ENCODE measurements at regions not wholly inside any gene's neighbourhood (a gene's known extent, or its start where the extent isn't known, plus 50 kb on each side); places are given as distances from the start of the nearest gene placed in this dataset.

DNA sequence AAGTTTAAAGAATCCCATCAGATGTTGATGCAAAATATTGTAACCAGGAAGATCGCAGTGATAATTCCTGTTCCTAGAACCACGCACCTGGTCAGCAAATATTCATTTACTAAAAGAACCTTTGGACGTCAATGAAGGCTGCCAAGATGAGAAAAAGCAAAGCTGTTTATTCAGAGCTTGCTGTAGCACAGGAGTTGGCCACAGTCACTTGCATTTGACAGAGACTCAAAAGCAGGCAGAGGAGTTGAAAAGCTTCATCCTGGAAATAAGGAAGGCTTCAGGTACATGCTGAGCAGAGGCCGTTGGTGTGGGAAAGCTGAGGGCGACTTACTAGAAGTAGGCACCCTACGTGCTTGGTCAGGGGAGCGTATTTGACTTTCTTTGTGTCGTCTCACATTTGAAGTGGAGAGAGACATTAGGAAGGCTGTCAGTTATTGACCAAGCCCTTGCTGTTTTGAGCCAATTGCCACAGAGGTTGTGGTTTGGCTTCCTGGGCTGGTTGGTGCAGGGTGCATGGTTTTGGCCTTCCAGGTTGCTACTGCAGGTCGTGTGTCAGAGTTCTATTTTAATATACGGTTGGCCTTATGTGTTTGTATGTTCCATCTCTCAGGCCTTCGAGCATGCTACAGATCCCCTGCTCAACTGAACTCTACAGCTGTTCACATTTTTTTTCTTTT, 289.6 kb downstream of the METTL4 start:
- no peak for DNase-seq

DNA sequence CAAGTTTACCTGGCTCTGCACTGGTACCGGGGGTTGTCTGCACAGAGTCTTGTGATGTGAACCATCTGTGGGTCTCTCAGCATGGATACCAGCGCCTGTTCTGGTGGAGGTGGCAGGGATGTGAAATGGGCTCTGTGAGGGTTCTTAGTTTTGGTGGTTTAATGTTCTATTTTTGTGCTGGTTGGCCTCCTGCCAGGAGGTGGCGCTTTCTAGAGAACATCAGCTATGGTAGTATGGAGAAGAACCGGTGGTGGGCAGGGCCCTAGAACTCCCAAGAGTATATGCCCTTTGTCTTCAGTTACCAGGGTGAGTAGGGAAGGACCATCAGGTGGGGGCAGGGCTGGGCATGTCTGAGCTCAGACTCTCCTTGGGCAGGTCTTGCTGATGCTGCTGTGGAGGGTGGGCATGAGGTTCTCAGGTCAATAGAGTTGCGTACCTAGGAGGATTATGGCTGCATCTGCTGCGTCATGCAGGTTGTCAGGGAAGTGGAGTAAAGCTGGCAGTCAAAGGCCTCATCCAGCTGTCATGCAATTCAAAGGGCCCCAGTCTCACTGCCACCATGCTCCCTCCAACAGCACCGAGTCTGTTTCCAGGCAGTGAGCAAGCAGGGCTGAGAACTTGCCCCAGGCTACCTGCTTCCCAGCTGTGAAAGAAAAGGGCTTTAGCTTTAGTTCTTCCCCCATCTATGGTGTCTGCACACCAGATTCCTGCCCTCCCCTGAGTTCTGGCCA, 278.0 kb downstream of the METTL4 start:
- no peak for DNase-seq

DNA sequence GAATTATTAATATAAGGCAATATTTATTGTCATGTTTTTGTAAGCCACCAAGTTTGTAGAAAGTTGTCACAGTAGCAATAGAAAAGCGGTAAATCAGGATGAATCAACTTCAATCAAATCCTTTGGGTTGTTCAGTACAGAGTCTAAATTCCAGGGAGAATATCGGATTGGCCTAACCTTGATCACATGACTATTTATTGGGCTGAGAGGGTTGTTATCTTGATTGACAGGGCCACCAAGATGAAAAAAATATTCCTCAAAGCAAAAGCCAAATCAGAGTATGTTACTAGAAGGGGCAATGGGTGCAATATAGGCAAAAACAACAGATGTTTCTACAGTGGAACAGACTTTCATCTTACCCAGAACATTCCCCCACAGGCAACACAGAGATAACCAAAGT, 270.0 kb downstream of the METTL4 start:
- no peak for DNase-seq

DNA sequence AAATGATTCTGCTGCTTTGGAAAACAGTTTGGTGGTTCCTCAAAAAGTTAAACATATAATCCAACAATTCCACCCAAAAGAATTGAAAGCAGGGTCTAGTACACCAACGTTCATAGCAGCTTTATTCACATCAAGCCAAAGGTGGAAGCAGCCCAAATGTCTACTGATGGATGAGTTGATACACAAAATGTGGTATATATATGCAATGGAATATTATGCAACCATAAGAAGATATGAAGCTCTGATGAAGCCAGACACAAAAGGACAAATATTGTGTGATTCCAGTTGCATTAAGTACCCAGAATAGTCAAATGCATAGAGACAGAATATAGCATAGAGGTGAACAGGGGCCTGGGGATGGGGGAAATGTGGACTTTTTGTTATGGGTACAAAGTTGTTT, 269.3 kb downstream of the METTL4 start:
- no peak for DNase-seq

DNA sequence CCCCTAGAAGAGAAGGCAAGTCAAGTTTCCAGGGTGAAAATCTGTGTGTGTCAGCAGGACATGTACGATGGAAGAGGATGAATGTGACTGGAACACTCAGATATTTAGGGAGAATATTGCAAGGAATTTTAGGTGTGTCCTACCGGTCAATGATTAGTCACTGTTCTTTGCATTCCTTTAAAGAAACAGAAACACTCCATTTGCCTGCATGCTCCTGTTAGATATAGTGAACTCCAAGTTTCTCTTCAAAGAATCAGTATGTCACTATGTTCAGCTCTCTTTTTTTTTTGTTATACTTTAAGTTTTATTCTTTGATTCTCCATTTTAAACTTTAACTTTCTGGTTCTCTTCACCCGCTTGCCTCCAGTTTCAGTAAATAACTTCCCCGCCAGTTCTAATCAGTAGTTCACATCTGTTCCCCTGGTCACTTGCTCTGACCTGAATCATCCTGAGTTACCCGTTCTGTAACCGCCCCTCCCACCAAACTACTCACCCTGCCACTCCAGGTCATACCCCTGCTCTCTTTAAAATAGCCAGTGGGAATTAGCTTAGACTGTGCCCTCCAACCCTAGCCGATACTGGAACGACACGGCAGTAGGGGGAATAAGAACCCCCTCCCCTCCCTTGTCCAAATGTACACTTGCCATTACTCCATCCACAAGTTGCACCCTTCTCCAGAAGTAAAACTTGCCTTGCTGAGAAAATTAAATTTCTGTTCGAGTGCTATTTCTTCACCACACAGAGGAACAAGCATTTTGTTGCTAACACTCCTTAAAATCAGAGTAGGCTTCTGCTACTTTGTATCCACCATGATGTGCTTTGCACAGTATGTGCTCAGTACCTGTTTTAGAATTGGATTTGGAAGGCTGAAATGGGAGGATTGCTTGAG, 268.4 kb downstream of the METTL4 start:
- DNase-seq = peak; percentile 23

DNA sequence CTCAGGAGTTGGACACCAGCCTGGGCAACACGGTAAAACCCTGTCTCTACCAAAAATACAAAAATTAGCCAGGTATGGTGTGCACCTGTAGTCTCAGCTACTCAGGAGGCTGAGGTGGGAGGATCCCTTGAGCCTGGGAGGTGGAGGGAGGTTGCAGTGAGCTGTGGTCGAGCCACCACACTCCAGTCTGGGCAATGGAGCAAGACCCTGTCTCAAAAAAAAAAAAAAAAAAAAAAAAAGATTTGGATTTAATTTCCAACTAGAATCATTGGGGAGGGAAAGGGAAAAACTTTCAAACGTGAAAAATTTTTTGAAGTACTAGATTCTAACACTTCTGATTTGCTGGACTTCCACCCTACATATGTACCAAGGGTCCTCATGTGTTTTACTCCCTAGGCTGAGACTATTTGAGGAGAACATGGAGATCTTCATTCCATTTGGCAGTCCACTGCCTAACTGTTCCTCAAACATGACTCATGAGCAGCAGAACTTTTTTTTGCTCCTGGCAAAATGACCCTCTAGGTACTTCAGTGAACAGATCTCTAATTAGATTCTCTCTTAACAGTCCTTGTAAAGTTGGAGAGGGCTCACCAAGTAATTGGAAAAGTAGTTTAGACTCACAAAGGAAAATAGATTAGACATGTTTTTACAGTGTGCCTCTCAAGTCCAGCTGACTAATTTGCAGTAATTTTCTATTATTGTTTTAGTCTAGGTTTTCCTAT, 267.6 kb downstream of the METTL4 start:
- DNase-seq = no peak

DNA sequence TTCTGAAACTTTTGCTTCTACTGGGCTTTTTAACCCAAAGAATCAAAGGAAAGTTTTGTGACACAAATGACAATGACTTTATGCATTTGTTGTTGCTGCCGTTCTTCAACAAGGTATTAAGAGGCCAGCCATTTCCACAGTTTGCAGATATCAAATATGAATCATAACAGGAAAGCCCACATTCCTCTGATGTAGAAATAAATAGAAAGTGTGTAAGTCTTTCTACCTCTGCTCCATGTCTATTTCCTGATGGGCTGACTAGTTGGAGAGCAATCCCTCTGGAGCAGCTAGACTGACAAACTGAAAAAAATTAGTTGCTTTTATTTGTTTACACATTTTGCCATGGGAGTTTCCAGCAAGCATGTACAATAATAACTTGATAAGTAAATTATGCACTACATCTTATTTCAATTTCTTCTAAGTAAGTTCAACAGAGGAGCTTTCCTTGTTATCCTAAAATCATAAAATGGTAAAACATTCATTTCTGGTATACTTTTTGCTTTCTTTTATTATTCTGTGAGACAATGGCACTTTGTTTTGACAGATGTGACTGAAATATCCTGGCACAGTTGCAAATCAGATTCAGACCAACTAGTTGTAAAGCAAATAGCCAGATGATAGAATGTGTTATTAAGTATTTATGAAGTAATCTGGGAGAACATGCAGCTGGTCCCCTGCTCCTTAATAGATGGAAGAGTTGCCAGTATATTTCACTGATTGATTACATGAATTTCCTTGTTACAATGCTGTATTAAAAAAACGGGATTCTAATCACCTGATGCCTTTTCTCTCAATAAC, 266.7 kb downstream of the METTL4 start:
- no peak for DNase-seq

DNA sequence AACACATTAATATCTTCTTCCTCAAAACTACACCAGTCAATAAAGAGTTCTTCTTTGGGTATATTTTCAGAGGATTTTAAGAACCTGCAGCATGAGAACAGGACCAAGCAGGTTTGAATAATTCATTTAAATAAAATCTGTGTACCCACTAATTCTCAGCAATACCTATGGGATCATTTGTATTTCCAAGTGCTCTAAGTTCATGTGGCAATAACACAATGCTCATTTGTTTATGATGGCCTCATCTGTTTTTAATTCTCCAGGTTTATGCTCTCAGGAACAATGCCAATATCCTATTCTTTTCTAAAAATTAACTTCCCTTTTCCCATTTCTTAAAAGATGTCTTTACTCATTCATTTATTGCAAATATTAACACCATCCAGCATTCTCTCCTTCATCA, 264.7 kb downstream of the METTL4 start:
- DNase-seq = no peak

DNA sequence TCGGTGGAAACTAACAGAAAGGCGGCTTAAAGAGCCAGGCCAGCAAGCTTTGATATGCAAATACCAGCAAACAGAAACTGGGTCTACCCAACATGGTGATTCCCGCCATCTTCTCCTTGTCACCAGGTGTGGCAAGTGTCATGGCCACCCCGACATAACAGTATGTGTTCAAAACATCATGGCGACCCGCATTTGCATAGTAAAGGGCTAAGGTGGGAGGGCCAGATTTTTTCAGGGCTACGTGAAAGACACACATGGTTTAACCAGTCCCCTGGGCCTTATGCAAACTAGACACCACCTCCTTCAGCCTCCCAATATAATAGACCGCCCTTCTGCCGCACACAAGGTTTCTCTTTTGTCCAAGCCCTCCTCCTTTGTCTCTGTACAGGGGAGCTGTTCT, 260.4 kb downstream of the METTL4 start:
- DNase-seq = no peak

DNA sequence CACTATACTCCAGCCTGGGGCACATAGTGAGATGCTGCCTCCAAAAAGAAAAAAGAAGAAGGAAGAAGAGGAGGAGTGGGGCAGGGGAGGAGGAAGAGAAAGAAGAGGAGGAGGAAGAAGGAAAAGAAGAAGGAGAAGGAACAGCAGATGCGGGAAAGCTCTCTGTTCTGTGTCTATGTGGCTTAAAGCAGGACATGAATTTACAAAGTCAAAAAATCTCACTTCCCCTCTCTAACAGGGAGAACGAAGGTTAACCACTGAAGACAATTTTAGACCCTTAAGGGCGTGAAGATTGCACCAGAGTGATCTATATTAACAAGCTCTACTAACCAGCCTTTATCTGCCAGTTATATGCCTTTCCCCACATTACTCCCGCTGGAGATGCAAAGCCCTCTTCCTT, 258.9 kb downstream of the METTL4 start:
- DNase-seq = no peak

DNA sequence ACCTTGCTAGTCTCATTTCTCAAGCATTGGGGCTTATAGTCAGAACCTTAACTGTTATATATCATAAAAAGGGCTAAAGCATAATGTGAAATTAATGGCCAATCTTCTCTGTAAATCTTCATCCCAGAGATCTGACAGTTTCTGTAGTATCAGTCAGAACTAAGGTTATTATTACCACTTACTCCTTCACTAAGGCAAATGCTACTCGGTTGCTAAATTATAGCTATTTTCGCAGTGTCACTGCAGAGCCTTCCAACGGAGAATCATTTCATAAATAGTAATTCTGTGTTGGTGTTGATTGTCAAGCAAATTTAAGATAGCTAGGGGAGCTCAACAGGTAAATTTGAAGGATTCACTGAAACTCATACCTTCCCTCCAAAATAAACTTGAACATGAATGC, 258.0 kb downstream of the METTL4 start:
- no peak for DNase-seq

DNA sequence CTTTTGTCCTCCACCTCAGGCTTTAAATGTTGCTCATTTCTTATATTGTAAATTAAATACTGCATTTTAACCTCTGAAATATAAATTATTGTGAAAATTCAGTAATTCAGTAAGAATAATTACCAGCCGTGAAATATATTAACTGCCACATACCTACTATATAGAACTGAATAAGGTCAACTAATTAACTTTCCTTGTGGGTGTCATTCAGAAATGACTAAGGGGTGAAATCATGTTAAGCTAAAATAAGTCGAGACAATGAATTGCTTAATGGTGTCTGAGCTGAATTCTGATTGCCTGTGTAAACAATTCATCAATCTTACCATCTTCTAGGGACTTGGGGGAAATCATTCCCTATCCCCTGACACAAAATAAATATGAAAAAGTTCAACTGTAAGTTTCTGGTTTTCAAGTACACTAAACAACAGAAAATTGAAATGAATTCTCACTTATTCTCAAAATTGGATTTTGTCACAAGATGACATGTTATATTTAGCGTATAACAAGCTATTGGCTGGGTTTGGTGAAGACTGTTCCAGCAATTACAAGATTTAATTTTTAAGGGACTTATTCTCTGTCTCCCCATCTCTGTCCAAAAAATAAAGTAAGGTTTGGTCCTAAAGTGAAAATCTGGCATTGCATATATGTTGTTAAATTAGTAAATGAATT, 255.1 kb downstream of the METTL4 start:
- DNase-seq = no peak

DNA sequence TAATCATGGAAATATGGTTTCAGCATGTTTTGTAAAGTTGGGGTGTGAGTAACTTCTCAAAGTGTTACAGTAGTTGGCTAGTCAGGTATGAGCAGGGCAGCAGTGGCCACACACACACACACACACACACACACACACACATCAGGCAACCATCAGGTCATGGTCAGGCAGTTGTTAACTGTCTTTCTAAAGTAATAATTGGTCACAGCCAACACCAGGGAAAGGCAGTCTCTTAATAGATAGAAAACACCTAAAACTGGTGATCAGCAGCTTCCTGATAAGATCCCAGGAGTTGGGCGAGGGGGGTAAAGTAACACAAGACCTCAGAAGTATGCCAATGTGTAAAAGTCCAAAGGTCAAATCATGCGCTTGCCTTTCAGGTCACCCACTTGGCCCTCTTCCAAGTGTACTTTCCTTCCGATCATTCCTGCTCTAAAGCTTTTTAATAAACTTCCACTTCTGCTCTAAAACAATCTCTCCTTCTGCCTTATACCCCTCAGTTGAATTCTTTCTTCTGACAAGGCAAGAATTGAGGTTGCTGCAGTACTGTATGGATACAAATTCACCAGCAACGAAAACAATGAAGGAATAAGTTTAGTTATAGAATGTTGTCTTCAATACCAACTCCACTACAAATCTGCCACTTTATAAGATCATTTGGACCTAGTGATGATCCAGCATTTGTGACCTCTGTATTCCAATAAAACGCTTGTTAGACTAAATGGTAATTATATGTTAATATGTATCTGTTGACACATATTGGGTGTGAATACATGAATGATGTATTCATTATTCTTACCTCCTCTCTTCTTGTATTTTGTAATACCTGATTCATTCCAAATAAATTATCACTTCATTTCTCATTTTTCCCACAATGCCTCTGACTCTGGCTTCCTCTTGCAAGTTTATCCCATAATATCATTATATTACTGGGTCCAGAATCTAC, 254.3 kb downstream of the METTL4 start:
- DNase-seq = no peak

DNA sequence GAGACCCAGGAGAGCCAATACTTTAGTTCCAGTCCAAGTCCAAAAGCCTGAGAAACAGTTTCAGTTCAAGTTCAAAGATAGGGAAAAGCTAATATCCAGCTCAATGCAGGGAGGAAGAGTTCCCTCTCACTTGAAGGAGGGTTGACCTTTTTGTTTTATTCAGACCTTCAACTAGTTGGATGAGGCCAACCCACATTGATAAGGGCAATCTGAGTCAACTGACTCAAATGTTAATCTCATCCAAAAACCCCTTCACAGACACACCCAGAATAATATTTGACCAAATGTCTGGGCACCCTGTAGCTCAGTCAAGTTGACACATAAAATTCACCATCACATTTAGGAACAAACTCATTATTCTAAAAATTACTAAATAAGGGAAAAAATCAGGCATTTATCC, 246.8 kb downstream of the METTL4 start:
- no peak for DNase-seq

DNA sequence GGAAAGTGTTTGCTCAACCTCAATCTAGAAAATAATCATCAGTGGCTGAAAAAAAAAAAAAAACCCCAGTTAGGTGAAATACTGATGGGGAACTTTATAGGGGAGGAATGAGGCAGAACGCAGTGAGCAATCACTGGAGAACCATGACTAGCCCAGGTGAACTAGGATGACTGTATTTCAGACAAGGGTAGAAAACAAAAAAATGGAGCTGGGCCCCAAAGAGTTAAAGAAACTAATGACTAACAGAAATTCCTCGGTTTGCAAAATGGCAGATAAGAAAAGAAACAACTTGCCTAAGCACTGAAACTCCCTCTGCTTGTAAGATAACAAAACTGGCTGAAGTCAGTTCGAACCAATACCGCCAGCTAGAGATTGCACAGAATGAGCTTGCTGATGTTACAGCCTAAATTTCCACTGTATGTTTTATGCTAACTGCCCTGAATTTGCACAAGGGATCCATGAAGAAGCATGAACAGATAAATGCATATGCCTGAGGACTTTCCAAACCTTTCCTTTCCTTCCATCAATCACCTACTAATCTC, 245.9 kb downstream of the METTL4 start:
- DNase-seq = no peak

DNA sequence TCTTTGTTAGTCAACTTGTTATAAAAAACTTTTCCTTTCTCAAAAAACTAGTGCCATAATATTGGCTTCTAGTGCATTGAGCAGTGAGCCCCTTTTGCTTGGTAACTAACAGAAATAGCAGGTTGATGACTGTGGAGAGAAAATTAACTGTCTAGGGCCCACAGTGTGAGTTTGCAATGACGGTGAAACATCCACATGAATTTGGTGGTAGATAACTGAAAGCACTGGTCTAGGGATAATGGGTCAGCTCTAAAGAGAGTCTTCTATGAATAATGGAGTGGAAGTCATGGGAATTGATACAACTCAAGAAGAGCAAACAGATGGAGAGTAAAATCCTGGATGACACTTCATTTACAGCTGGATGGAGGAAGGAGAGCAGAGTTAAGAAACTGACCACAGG, 245.4 kb downstream of the METTL4 start:
- no peak for DNase-seq

DNA sequence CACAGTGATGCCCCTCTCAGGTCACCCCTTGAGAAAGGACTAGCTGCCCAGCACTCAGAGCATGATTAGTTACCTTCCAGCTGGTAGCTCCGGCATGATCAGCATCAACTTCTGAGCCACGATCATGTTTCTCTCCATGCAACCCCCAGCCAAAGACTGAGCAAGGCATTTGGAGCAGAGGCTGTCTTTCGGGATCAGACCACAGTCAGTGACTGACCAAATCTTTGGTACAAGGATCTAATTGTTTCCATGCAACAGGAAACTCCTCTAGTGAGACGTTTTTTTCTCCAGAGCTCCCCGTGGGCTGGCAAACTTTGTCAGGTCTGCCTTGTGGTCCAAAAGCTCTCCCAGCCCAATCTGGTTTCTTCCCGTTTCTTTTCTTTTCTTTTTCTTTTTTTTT, 244.3 kb downstream of the METTL4 start:
- DNase-seq = no peak

DNA sequence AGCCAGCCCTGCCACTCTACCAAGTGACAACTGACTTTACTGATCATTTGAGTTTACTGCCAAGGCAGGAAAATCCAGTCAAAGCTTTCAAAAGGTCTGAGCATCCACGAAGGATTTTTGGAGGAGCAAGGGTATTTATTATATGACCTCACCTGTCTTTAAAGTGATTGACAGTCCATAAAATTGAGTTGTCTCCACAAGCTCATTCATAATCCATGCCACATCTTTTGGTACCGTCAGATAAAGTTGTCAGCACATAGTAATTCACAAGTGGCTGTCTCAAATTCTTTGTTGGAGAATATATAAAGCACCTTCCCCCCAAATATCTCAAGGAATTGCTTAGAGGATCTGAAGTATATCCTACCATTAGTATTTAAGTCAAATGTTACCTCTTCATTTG, 240.5 kb downstream of the METTL4 start:
- no peak for DNase-seq

DNA sequence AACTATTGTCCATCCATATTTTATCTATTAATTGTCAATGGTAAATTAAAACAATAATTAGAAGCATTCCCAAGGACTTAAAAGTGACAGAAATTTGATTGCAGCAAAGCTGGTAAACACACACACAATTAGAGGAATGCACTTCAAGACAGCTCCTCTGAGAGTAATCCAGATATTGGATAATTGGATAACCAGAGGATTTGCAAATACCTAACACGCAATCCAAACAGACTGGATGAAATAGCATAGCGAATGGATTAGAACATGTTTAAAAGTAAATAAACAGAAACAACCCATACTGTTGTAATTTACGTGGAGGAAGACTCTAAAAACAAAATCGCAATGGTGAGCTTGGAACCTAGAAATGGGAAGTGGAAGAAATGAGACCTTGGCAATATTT, 239.8 kb downstream of the METTL4 start:
- no peak for DNase-seq

DNA sequence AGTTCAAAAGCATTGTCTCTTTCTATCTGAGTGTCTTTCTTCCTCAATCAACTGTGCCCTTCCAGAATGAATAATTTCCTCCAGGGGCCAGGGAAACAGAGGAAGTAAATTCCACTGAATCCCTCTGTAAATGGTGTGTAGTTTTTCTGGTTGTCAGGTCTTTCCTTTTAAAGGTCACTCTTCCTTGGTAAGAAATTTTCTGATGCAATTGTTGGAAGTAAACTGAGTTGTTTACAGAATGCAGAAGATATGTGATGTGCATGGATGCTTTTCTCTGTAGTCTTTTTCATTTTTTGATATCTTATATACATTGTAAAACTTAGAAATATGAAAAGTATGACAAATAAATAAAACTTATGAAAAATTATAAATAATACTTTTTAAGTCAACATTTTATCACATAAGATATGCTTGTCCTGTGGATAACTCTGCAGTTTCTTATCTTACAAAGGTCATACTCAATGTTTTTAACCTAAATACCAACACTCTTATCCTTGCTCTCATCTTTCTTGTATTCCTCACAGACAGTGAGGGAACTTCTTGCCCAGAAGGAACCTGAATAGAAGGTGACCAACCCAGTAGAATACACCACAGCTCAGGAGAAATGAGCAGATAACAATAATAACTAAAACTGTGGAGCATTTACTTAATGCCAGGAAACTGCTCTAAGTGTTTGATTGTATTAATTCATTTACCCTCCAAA, 234.5 kb downstream of the METTL4 start:
- DNase-seq = no peak
